Caco-2 (cell line): ENCODE measurements at regions not wholly inside any gene's neighbourhood (a gene's known extent, or its start where the extent isn't known, plus 50 kb on each side); places are given as distances from the start of the nearest gene placed in this dataset.

Source experiments
- BruUV-seq: library from RNA; stranded (reverse); fragments of 400-500 nt; replicated peaks from 2 replicates; lab custom pipeline; 2021; lab: Mats Ljungman, UMichigan
- CTCF ChIA-PET: fragments of 300-600 bp; sonication (Branson Sonifier 250); formaldehyde crosslinking; loops from one replicate; lab custom pipeline; 2022; ENCODE audit warnings: antibody characterized with exemption; lab: Charles Lee
- POLR2A ChIA-PET: fragments of 300-600 bp; sonication (Branson Sonifier 250); formaldehyde crosslinking; loops from one replicate; lab custom pipeline; 2022; ENCODE audit warnings: antibody characterized with exemption; lab: Charles Lee
- DNase-seq, 2 experiments: peaks; one replicate each; pipeline versions ENCODE4 v3.0.0 to v3.0.0-alpha.2; 2020 to 2022
- H3K27me3 ChIP-seq: replicated peaks from 2 replicates; pipeline ENCODE4 v1.6.0; 2011; ENCODE audit warnings: low read length; ENCODE audit not compliant: control insufficient read depth, insufficient read depth
- H3K36me3 ChIP-seq: 2 replicates; pipeline ENCODE4 v1.5.1; 2011; ENCODE audit warnings: low read length; ENCODE audit not compliant: control insufficient read depth, insufficient read depth
- H3K4me1 ChIP-seq: fragments of 250-450 bp; sonication (Bioruptor Pico); 2 replicates; pipeline ENCODE4 v1.5.1; 2020; ENCODE audit warnings: mild to moderate bottlenecking
- H3K4me3 ChIP-seq: 2 replicates; pipeline ENCODE4 v1.5.1; 2011; ENCODE audit warnings: low read depth, mild to moderate bottlenecking, control low read depth, low read length
- H3K9me3 ChIP-seq: fragments of 250-450 bp; sonication (Bioruptor Pico); 2 replicates; pipeline ENCODE4 v1.5.1; 2020; ENCODE audit warnings: mild to moderate bottlenecking, moderate library complexity
- H3K27ac Mint-ChIP-seq: one replicate; pipeline ENCODE4 v1.8.0; 2022; ENCODE audit warnings: mixed read lengths; ENCODE audit not compliant: unreplicated experiment
- H3K27me3 Mint-ChIP-seq: one replicate; pipeline ENCODE4 v1.8.0; 2022; ENCODE audit warnings: mixed read lengths; ENCODE audit not compliant: insufficient read depth, unreplicated experiment
- H3K36me3 Mint-ChIP-seq: one replicate; pipeline ENCODE4 v1.8.0; 2022; ENCODE audit warnings: mild to moderate bottlenecking, mixed read lengths; ENCODE audit not compliant: insufficient read depth, unreplicated experiment
- H3K4me1 Mint-ChIP-seq: one replicate; pipeline ENCODE4 v1.8.0; 2022; ENCODE audit warnings: low read depth, mixed read lengths; ENCODE audit not compliant: unreplicated experiment
- H3K4me3 Mint-ChIP-seq: one replicate; pipeline ENCODE4 v1.8.0; 2022; ENCODE audit warnings: mild to moderate bottlenecking, moderate library complexity, mixed read lengths; ENCODE audit not compliant: unreplicated experiment
- H3K9me3 Mint-ChIP-seq: one replicate; pipeline ENCODE4 v1.8.0; 2022; ENCODE audit warnings: mixed read lengths; ENCODE audit not compliant: unreplicated experiment
- intact Hi-C: fragments of 100-400 bp; cut with micrococcal nuclease; formaldehyde crosslinking; loops from one replicate; pipeline ENCODE4 v1.10.0; 2022; ENCODE audit not compliant: unreplicated experiment
- TF ChIP-seq, protein P1 (sequence below), 2 experiments: fragments of 200-600 bp in 1 of 2; IDR thresholded peaks; 1 replicate in 1 of 2; 2 replicates in 1 of 2; pipeline versions ENCODE4 v1.5.1 to v1.8.0; 2011 to 2022; ENCODE audit warnings: antibody characterized with exemption in 1 of 2, control low read depth in 1 of 2, inconsistent platforms in 1 of 2, low read depth in 1 of 2, low read length in 1 of 2, mild to moderate bottlenecking in 1 of 2, moderate library complexity in 1 of 2; ENCODE audit not compliant: insufficient read depth in 1 of 2, severe bottlenecking in 1 of 2, unreplicated experiment in 1 of 2

DNA sequence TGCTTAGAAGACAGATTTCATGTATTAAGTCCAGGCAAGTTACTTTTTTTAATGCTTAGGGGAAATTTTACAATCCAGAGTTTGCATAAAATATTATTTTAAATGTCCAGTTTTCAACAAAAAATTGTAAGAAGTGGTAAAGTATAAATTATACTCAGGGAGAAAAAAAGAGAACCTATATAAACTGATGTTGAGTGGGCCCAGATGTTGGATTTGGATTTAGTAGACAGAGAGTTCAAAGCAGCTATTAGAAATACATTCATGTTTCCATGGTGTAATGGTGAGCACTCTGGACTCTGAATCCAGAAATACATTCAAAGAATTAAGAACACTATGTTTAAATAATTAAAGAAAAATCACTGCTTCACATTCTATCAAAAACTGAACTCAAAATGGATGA is 349.9 kb upstream of the ZNF507 start:
- TF ChIP-seq, protein P1, sequence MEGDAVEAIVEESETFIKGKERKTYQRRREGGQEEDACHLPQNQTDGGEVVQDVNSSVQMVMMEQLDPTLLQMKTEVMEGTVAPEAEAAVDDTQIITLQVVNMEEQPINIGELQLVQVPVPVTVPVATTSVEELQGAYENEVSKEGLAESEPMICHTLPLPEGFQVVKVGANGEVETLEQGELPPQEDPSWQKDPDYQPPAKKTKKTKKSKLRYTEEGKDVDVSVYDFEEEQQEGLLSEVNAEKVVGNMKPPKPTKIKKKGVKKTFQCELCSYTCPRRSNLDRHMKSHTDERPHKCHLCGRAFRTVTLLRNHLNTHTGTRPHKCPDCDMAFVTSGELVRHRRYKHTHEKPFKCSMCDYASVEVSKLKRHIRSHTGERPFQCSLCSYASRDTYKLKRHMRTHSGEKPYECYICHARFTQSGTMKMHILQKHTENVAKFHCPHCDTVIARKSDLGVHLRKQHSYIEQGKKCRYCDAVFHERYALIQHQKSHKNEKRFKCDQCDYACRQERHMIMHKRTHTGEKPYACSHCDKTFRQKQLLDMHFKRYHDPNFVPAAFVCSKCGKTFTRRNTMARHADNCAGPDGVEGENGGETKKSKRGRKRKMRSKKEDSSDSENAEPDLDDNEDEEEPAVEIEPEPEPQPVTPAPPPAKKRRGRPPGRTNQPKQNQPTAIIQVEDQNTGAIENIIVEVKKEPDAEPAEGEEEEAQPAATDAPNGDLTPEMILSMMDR (IDR thresholded peaks at IDR 0.05; ENCODE audit: insufficient read depth in 1 of 2, low read depth in 1 of 2, low read length in 1 of 2, severe bottlenecking in 1 of 2, unreplicated experiment in 1 of 2) = no peak
- Histone ChIP-seq H3K9me3 (no peaks in the 10 kb centered on the region), H3K4me1 (no peaks in the 10 kb centered on the region), H3K36me3 (no peaks in the 10 kb centered on the region), H3K4me3 (no peak overlapping the region), H3K27me3 (no peaks in the 10 kb centered on the region)
- intact Hi-C loops = no loop called here
- no peak for DNase-seq
- H3K9me3 Mint-ChIP-seq = no peaks in the 10 kb centered on the region
- POLR2A ChIA-PET = no interaction called here
- no peak overlapping the region for H3K27ac Mint-ChIP-seq
- no peak overlapping the region for H3K4me3 Mint-ChIP-seq
- BruUV-seq = no TSS peak
- no peaks in the 10 kb centered on the region for H3K27me3 Mint-ChIP-seq
- H3K36me3 Mint-ChIP-seq = no peaks in the 10 kb centered on the region
- no peaks in the 10 kb centered on the region for H3K4me1 Mint-ChIP-seq
- CTCF ChIA-PET = no interaction called here

DNA sequence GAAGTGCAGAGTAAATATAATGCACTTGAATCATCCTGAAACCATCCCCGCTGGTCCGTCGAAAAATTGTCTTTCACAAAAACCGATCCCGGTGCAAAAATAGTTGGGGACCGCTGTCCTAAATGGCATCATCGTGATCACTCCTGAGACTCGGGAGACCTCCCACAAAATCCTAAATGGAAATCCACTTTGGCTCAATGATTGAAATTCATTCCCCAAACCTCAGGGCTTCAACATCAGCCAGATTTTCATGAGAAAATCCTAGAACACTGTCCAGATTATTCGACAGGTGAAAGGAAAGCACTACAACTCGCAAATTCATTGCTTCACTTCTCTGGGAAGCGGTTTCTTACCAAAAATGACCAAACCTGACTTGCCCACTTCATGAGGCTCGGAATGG is 335.3 kb upstream of the ZNF507 start:
- BruUV-seq = no TSS peak
- Histone ChIP-seq H3K9me3 (no peaks in the 10 kb centered on the region), H3K36me3 (no peaks in the 10 kb centered on the region), H3K4me3 (no peak overlapping the region), H3K4me1 (no peaks in the 10 kb centered on the region), H3K27me3 (no peaks in the 10 kb centered on the region)
- CTCF ChIA-PET = no interaction called here
- Mint-ChIP-seq H3K4me3 (no peak overlapping the region), H3K27me3 (peaks cover 2% of the 10 kb centered on the region), H3K36me3 (no peaks in the 10 kb centered on the region), H3K27ac (no peak overlapping the region), H3K4me1 (no peaks in the 10 kb centered on the region), H3K9me3 (no peaks in the 10 kb centered on the region)
- no peak for DNase-seq
- intact Hi-C loops = no loop called here
- TF ChIP-seq, protein P1 (IDR thresholded peaks at IDR 0.05; ENCODE audit: insufficient read depth in 1 of 2, low read depth in 1 of 2, low read length in 1 of 2, severe bottlenecking in 1 of 2, unreplicated experiment in 1 of 2) = no peak
- POLR2A ChIA-PET = no interaction called here

DNA sequence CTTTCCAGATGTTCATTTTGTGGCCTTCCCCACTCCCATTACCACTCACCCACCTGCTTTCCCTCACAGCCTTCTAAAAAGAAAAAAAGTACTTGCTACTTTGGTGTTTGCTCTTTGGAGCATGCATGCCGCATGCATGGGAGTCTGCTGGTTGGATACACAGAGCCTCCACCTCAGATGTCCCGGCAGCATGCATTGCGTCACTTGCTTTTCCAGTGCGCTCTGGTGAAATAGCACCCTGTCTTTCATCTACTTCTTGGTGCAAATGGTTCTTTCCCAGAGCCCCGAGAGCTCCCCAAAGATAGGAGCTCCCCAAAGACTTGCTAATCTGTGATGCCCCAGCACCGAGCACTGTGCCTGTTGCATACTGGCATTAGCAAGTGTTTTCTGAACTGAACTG is 333.2 kb upstream of the ZNF507 start:
- CTCF ChIA-PET = no interaction called here
- intact Hi-C loops = no loop called here
- no peaks in the 10 kb centered on the region for H3K4me1 Mint-ChIP-seq
- POLR2A ChIA-PET = no interaction called here
- H3K9me3 ChIP-seq = no peaks in the 10 kb centered on the region
- no peaks in the 10 kb centered on the region for H3K27me3 ChIP-seq
- H3K27me3 Mint-ChIP-seq = peaks cover 2% of the 10 kb centered on the region
- H3K9me3 Mint-ChIP-seq = no peaks in the 10 kb centered on the region
- H3K4me3 Mint-ChIP-seq = no peak overlapping the region
- H3K27ac Mint-ChIP-seq = no peak overlapping the region
- no peaks in the 10 kb centered on the region for H3K4me1 ChIP-seq
- TF ChIP-seq, protein P1 (IDR thresholded peaks at IDR 0.05; ENCODE audit: insufficient read depth in 1 of 2, low read depth in 1 of 2, low read length in 1 of 2, severe bottlenecking in 1 of 2, unreplicated experiment in 1 of 2) = no peak
- BruUV-seq = no TSS peak
- H3K36me3 ChIP-seq = no peaks in the 10 kb centered on the region
- H3K4me3 ChIP-seq = no peak overlapping the region
- no peaks in the 10 kb centered on the region for H3K36me3 Mint-ChIP-seq
- no peak for DNase-seq
